Activated naive CD4-positive, alpha-beta T cell treated with anti-CD3 and anti-CD28 coated beads, Interleukin-2, amount 10 ng/mL, durations not matched to agents 7 days and 5 days (primary cell): ENCODE measurements at regions not wholly inside any gene's neighbourhood (a gene's known extent, or its start where the extent isn't known, plus 50 kb on each side); places are given as distances from the start of the nearest gene placed in this dataset.

Experiments used
- CTCF ChIA-PET: fragments of 350-600 bp; sonication (Branson Sonifier 250); formaldehyde crosslinking; loops from one replicate; lab custom pipeline; 2021; ENCODE audit warnings: antibody characterized with exemption; lab: Charles Lee
- DNase-seq: peaks from one replicate; pipeline ENCODE4 v3.0.0-alpha.2; 2020
- H3K27ac Mint-ChIP-seq: one replicate; pipeline ENCODE4 v1.8.0; 2021; ENCODE audit warnings: mild to moderate bottlenecking, moderate library complexity, mixed read lengths
- H3K27me3 Mint-ChIP-seq: one replicate; pipeline ENCODE4 v1.8.0; 2021; ENCODE audit warnings: mild to moderate bottlenecking, mixed read lengths
- H3K36me3 Mint-ChIP-seq: one replicate; pipeline ENCODE4 v1.8.0; 2021; ENCODE audit warnings: mixed read lengths
- H3K4me1 Mint-ChIP-seq: one replicate; pipeline ENCODE4 v1.8.0; 2021; ENCODE audit warnings: mixed read lengths
- H3K4me3 Mint-ChIP-seq: one replicate; pipeline ENCODE4 v1.8.0; 2021; ENCODE audit warnings: mild to moderate bottlenecking, moderate library complexity, mixed read lengths
- H3K9me3 Mint-ChIP-seq: one replicate; pipeline ENCODE4 v1.8.0; 2021; ENCODE audit warnings: mixed read lengths

DNA sequence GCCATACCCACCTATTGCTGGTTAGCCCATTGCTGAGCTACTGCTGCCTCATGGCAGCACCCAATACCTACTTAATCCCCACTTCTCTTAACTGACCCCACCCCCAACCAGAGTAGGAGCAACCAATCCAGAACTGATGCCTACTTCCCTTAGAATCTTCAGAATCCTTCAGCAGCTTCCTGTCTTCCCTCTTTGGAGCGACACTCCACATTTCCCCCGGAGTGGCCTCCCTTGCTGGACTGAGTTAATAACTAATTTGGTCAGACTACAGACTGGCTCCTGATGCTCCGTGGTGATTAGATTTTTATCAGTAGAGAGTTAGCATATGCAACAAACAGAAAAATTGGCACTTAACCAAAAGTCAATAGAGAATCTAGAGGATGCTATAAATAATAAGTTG is 51.2 kb upstream of the UBR2 start:
- H3K27me3 Mint-ChIP-seq, result no peaks in the 10 kb centered on the region
- H3K27ac Mint-ChIP-seq, result no peak overlapping the region
- CTCF ChIA-PET, result interaction anchor here (2.9 kb wide), 1 partner anchor 35 kb away, joined by 10 read pairs; no protein-coding TSS in a partner anchor
- no peak for DNase-seq
- H3K9me3 Mint-ChIP-seq, result no peaks in the 10 kb centered on the region
- H3K4me3 Mint-ChIP-seq, result no peak overlapping the region
- no peaks in the 10 kb centered on the region for H3K36me3 Mint-ChIP-seq
- H3K4me1 Mint-ChIP-seq, result no peaks in the 10 kb centered on the region

DNA sequence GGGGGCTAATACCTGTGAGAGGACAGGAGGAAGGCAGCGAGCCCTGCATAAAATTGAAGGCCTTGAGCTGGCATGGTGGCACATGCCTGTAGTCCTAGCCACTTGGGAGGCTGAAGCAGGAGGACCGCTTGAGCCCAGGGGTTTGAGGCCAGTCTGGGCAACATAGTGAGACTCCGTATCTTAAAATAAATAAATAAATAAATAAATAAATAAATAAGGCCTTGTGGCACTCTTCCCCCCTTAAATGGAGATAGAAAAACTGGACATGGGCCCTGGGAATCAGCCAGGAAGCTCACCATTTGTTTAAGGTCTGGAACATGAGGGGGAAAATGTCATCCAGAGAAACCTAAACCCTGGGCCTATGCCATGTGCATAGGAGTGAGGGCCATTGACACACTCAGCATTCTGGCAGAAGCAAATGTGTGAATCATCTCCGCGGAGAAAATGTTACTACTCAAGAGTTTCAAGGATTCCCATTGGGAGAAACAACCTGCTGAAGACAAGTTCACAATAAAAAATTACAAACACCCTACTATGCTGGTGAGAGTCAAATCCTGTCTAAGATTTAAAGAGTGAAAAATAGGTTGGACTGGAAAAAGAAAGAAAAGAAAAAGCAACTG is 51.9 kb upstream of the UBR2 start:
- CTCF ChIA-PET, result interaction anchor here (2.9 kb wide), 1 partner anchor 36 kb away, joined by 10 read pairs; no protein-coding TSS in a partner anchor

DNA sequence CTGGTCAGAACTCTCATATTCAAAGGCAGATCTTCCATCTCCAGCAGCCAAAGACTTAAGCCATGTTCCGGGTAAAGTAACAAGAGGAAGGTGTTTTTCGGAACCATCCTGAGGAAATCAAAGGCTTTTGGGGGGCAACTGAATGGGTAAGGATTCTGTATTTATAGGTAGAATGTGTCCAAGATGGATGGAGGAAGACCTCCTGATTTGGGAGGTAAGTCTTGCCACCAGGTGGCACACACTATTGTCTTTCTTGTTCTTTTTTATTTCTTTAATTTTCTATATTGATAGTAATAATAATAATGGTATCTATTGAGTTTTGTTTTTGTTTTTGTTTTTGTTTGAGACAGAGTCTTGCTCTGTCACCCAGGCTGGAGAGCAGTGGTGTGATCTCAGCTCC is 53.0 kb upstream of the UBR2 start:
- DNase-seq, result no peak
- Mint-ChIP-seq H3K27me3 (no peaks in the 10 kb centered on the region), H3K27ac (no peak overlapping the region), H3K36me3 (no peaks in the 10 kb centered on the region), H3K4me3 (no peak overlapping the region), H3K4me1 (no peaks in the 10 kb centered on the region), H3K9me3 (no peaks in the 10 kb centered on the region)
- CTCF ChIA-PET, result interaction anchor here (0.7 to 2.9 kb wide), 4 partner anchors 21 to 302 kb away, joined by 3 to 10 read pairs (median 6); no protein-coding TSS in a partner anchor

More for the DNA sequence above, 51.9 kb upstream of the UBR2 start:
- no peak for DNase-seq
- Mint-ChIP-seq H3K9me3 (no peaks in the 10 kb centered on the region), H3K4me1 (no peaks in the 10 kb centered on the region), H3K27me3 (no peaks in the 10 kb centered on the region), H3K27ac (no peak overlapping the region), H3K4me3 (no peak overlapping the region), H3K36me3 (no peaks in the 10 kb centered on the region)

DNA sequence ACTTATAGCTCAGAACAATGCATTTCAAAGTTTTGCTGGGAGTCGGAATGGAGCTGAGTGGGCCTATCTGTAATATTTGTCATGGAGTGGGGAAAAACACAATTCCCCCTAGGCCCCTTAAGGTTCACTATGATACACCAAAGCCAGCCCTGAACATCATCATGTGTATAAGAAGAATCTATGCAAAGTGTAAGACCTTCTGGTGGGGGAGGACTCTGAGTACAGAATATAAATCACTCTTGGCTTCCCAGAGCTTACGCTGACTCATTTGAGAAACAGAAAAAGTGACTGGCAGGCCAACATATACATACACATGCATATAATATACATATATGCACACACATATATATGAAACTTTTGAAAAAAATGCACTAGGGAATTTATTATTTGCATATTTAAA is 54.1 kb upstream of the UBR2 start:
- Mint-ChIP-seq H3K36me3 (no peaks in the 10 kb centered on the region), H3K27ac (no peak overlapping the region), H3K4me3 (no peak overlapping the region), H3K27me3 (no peaks in the 10 kb centered on the region), H3K9me3 (no peaks in the 10 kb centered on the region), H3K4me1 (no peaks in the 10 kb centered on the region)
- DNase-seq, result no peak
- CTCF ChIA-PET, result interaction anchor here (0.7 to 1.7 kb wide), 2 partner anchors 38 to 248 kb away, joined by 3 to 8 read pairs; no protein-coding TSS in a partner anchor

DNA sequence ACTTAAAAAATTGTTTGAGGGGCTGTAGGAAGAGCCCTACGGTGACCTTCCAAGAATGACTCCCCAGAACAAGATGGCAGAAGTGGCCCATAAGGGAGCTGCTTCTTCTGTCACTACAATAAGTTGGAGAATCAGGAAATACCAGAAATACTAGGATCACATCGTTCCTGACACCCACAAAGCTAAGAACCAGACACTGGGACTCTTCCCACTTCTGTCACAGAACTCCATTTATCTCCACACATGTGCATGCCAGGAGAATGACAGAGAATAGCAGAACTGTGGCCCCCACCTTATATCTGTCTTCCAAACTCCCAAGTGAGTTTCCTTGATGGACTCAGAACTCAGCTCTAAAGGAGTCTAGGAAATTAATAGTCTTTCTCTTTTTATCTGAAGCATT is 54.6 kb upstream of the UBR2 start:
- DNase-seq, result no peak
- CTCF ChIA-PET, result interaction anchor here (0.7 to 1.7 kb wide), 2 partner anchors 38 to 248 kb away, joined by 3 to 8 read pairs; no protein-coding TSS in a partner anchor
- H3K4me1 Mint-ChIP-seq, result no peaks in the 10 kb centered on the region
- H3K27ac Mint-ChIP-seq, result no peak overlapping the region
- no peaks in the 10 kb centered on the region for H3K36me3 Mint-ChIP-seq
- no peak overlapping the region for H3K4me3 Mint-ChIP-seq
- H3K27me3 Mint-ChIP-seq, result no peaks in the 10 kb centered on the region
- no peaks in the 10 kb centered on the region for H3K9me3 Mint-ChIP-seq

DNA sequence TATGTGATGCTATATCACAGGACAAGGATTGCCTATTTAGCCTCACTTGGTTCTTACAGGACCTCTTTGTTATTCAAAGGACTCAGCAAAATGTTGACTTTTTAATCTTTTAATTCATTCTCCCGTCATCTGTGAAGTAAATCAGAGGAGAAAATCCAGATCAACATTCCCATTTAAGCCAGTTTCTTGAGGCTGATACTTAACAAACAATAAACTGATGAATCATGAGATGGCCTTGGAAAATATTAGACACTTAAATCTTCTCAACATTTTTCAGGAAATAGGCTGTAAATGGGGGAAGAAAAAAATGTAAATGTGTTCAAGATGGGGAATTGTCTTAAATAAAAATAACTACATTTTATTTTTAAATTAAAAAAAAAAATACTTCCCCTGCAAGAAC is 55.9 kb upstream of the UBR2 start:
- CTCF ChIA-PET, result no interaction called here
- no peaks in the 10 kb centered on the region for H3K36me3 Mint-ChIP-seq
- H3K4me1 Mint-ChIP-seq, result no peaks in the 10 kb centered on the region
- no peak overlapping the region for H3K27ac Mint-ChIP-seq
- no peaks in the 10 kb centered on the region for H3K9me3 Mint-ChIP-seq
- DNase-seq, result no peak
- H3K27me3 Mint-ChIP-seq, result peaks cover 5% of the 10 kb centered on the region
- H3K4me3 Mint-ChIP-seq, result no peak overlapping the region

DNA sequence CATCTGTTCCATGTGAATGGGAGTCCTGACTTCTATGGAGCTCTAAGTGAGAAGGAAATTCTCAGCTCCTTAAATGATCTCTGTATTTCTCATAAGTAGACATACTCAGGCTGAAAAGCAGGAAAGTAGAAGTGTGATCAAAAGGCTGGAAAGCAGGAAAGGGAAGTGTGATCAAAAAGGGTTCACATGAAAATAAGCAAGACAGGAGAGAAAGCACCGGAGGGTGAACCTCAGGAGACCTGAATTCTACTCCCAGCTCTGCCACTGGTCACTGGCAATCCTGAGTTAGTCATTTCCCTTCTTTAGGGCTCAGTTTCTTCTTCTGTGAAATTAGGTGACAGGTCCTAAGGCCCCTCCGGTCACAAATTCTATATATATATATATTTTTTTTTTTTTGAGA is 55.5 kb upstream of the TRERF1 start:
- H3K4me3 Mint-ChIP-seq, result no peak overlapping the region
- no peaks in the 10 kb centered on the region for H3K36me3 Mint-ChIP-seq
- no peak for DNase-seq
- H3K27me3 Mint-ChIP-seq, result peaks cover 9% of the 10 kb centered on the region
- no peaks in the 10 kb centered on the region for H3K9me3 Mint-ChIP-seq
- no peaks in the 10 kb centered on the region for H3K4me1 Mint-ChIP-seq
- H3K27ac Mint-ChIP-seq, result no peak overlapping the region
- CTCF ChIA-PET, result interaction anchor here (1.1 kb wide), 1 partner anchor 25 kb away, joined by 3 read pairs; no protein-coding TSS in a partner anchor

DNA sequence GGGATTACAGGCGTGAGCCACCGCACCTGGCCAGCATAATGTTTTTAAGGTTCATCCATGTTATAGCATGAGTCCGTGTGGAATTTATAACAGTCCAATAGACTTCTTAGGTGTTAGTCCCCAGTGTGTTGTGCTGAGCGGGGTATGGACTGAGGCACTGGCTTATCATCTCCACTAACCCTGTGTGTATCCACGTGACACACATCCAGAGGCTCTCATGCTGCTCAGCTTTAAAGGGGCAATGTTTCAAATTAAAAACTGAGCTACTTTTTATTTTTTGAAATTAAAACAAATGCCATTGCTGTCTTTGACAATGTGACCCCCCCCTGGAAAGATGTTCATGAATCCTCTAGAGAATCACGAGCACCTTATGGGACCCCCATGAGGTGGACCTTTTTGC is 54.3 kb upstream of the TRERF1 start:
- Mint-ChIP-seq H3K4me3 (no peak overlapping the region), H3K36me3 (no peaks in the 10 kb centered on the region), H3K27me3 (peaks cover 9% of the 10 kb centered on the region), H3K4me1 (no peaks in the 10 kb centered on the region), H3K9me3 (no peaks in the 10 kb centered on the region), H3K27ac (no peak overlapping the region)
- CTCF ChIA-PET, result interaction anchor here (1.1 to 1.4 kb wide), 2 partner anchors 26 to 42 kb away, joined by 3 to 6 read pairs; no protein-coding TSS in a partner anchor
- DNase-seq, result no peak

DNA sequence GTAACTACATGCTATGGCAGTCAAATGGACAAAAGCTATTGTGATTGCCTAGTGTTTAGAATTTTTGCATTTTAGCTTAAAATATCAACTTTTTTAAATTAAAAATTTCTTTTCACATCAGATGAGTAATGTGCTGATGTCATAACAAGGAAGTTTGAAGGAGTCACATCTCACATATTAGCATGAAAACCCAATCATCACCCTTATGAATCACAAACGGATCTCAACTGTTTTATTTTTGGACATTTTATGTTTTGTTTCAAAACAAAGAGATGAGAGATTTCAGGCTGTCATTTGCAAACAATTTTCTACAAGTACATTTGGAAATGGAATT is 53.6 kb upstream of the TRERF1 start:
- Mint-ChIP-seq H3K4me1 (no peaks in the 10 kb centered on the region), H3K36me3 (no peaks in the 10 kb centered on the region), H3K9me3 (no peaks in the 10 kb centered on the region), H3K4me3 (no peak overlapping the region), H3K27ac (no peak overlapping the region), H3K27me3 (peaks cover 9% of the 10 kb centered on the region)
- CTCF ChIA-PET, result interaction anchor here (1.4 kb wide), 1 partner anchor 42 kb away, joined by 6 read pairs; no protein-coding TSS in a partner anchor
- no peak for DNase-seq

DNA sequence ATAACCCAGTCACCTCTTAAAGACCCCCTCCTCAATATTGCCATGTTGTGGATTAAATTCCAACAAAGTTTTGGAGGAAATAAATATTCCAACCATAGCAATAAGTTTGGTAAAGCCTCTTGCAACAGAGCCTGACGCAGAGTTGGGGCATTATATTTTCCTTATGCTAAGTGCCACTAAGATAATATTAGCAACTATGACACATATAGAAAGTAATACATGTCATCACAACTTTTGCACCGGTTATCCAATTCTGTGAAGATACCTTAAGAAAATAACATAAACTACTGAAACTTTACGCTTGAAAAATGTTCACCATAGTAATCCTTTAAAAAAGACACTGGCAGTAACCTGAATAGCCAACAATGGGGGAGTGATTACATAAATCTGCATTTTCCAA is 52.2 kb upstream of the TRERF1 start:
- Mint-ChIP-seq H3K27ac (no peak overlapping the region), H3K9me3 (no peaks in the 10 kb centered on the region), H3K4me3 (no peak overlapping the region), H3K4me1 (no peaks in the 10 kb centered on the region), H3K27me3 (peaks cover 9% of the 10 kb centered on the region), H3K36me3 (no peaks in the 10 kb centered on the region)
- DNase-seq, result no peak
- CTCF ChIA-PET, result no interaction called here

DNA sequence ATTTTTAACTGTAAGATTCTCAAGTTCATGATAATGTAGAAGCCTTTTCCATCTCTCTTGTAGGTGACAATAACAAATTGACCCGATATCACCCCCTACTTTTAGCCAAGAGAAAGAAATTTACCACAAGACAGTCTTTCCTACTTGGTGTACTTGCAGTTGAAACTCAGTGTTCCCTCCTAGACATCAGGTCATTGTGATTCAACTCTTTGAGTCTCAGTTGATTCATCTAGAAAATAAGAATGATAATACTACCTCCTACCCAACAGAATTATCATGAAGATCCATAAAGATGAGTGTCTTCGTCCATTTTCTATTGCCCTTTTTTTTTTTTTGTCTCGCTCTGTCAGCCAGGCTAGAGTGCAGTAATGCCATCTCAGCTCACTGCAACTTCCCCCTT is 51.3 kb upstream of the TRERF1 start:
- no peaks in the 10 kb centered on the region for H3K9me3 Mint-ChIP-seq
- H3K4me3 Mint-ChIP-seq, result no peak overlapping the region
- H3K27ac Mint-ChIP-seq, result no peak overlapping the region
- no peaks in the 10 kb centered on the region for H3K4me1 Mint-ChIP-seq
- no peaks in the 10 kb centered on the region for H3K36me3 Mint-ChIP-seq
- H3K27me3 Mint-ChIP-seq, result peaks cover 9% of the 10 kb centered on the region
- no peak for DNase-seq
- CTCF ChIA-PET, result no interaction called here

DNA sequence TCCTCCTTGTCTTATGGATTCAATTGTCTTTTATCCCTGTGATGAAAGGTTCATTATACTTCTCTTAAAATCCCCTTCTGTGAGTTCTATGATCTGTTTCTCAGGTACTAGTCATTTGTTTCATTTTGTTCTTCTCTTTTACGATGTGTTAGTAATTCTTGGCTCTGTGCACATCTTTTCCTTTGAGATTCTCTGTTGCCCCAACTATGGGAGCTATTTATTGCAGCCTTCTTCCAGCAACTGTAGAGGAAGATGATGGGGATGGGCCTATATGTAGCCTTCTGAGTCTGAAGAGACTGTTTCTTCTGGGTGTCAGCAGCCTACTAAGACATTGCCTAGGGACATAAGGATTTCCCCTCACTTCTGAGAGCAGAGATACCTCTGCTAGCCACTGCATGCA is 50.4 kb upstream of the TRERF1 start:
- no peaks in the 10 kb centered on the region for H3K36me3 Mint-ChIP-seq
- H3K9me3 Mint-ChIP-seq, result no peaks in the 10 kb centered on the region
- peaks cover 17% of the 10 kb centered on the region for H3K27me3 Mint-ChIP-seq
- no peak overlapping the region for H3K27ac Mint-ChIP-seq
- CTCF ChIA-PET, result no interaction called here
- DNase-seq, result no peak
- no peak overlapping the region for H3K4me3 Mint-ChIP-seq
- H3K4me1 Mint-ChIP-seq, result no peaks in the 10 kb centered on the region
